ENCODE measurements at regions not wholly inside any gene's neighbourhood (a gene's known extent, or its start where the extent isn't known, plus 50 kb on each side); places are given as distances from the start of the nearest gene placed in this dataset.
"Not testable (repeated sequence)": the region's sequence is repeated elsewhere in the genome, so short reads cannot be mapped to it uniquely, and the experiment has no call there.

DNA sequence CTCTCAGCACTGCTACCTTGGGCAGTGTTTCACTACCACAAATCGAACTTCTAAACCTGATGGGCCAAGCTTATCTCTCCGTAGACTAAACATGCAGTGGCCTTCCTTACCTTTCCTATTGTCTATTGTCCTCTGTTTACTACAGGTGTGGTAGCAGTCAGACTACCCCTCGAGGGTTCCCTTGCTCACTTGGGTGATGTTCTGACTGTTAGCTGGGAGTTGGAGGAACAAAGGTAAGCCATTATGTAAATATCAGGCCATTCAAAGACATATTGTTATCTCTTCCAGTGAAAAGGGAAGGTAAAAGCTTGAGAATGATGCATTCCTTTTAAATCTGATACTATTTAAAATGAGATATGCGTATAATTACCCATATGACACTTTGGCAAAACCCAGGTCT is 828.3 kb upstream of the EEF2KMT start:
- H3K4me3 ChIP-seq (ENCODE audit: low read depth, low read length), result no peak overlapping the region
- ChIA-PET CTCF (no interaction called here), POLR2A (no interaction called here)
- TF ChIP-seq, protein P1, sequence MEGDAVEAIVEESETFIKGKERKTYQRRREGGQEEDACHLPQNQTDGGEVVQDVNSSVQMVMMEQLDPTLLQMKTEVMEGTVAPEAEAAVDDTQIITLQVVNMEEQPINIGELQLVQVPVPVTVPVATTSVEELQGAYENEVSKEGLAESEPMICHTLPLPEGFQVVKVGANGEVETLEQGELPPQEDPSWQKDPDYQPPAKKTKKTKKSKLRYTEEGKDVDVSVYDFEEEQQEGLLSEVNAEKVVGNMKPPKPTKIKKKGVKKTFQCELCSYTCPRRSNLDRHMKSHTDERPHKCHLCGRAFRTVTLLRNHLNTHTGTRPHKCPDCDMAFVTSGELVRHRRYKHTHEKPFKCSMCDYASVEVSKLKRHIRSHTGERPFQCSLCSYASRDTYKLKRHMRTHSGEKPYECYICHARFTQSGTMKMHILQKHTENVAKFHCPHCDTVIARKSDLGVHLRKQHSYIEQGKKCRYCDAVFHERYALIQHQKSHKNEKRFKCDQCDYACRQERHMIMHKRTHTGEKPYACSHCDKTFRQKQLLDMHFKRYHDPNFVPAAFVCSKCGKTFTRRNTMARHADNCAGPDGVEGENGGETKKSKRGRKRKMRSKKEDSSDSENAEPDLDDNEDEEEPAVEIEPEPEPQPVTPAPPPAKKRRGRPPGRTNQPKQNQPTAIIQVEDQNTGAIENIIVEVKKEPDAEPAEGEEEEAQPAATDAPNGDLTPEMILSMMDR (IDR thresholded peaks at IDR 0.05; ENCODE audit: insufficient read depth, low read length, missing control alignments), result no peak
- DNase-seq (ENCODE audit: low read depth, low spot score), result no peak

DNA sequence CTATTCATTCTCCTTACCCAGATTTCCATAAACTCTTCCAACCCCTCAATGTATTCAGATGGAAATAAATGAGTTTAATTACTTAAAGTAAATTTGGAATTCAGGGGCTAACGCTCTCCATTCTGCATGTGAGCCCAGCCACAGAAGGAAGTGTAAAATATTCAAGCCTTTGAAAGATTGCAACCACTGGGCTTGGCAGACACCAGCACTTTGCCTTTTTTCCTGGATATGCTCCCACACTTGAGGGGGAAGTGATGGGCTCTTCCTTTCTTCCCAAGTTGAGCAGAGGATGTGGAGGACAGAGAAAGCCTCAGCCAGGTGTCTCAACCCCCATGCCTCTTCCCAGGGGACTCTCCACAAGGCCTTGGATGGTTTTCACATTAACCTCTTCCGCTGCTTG is 825.1 kb upstream of the EEF2KMT start:
- no peak for DNase-seq (ENCODE audit: low read depth, low spot score)
- H3K4me3 ChIP-seq (ENCODE audit: low read depth, low read length), result no peak overlapping the region
- POLR2A ChIA-PET, result no interaction called here

DNA sequence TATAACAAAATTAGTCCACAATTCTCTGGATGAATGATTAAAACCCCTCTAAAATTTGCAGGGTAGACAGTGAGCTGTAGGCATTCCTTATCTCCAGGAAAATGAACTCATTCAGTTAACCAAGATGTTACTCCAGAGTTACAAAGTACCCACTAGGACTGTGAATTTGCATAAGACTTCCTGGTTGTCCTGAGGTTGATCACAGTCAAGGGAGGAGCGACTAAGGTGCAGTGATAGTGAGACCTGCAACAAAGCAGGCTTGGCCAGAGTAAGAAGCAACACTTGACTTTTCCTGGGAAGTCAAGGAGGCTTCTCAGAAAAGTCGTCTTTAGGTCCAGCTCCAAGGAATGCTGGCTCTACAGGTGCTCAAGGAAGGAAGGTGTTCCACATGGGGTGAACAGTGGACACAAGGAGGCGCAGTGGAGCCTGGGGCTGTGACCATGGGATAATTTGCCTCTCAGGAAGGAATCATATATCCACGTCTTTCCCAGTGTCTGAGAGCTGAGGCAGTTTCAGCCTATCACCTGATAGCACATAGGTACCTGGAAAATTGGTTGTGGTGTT is 821.1 kb upstream of the EEF2KMT start:
- H3K4me3 ChIP-seq (ENCODE audit: low read depth, low read length), result no peak overlapping the region
- ChIA-PET CTCF (no interaction called here), POLR2A (no interaction called here)
- DNase-seq (ENCODE audit: low read depth, low spot score), result no peak
- TF ChIP-seq, protein P1 (IDR thresholded peaks at IDR 0.05; ENCODE audit: insufficient read depth, low read length, missing control alignments), result no peak

More for the DNA sequence above, 825.1 kb upstream of the EEF2KMT start:
- TF ChIP-seq, protein P1 (IDR thresholded peaks at IDR 0.05; ENCODE audit: insufficient read depth, low read length, missing control alignments), result no peak
- CTCF ChIA-PET, result no interaction called here

DNA sequence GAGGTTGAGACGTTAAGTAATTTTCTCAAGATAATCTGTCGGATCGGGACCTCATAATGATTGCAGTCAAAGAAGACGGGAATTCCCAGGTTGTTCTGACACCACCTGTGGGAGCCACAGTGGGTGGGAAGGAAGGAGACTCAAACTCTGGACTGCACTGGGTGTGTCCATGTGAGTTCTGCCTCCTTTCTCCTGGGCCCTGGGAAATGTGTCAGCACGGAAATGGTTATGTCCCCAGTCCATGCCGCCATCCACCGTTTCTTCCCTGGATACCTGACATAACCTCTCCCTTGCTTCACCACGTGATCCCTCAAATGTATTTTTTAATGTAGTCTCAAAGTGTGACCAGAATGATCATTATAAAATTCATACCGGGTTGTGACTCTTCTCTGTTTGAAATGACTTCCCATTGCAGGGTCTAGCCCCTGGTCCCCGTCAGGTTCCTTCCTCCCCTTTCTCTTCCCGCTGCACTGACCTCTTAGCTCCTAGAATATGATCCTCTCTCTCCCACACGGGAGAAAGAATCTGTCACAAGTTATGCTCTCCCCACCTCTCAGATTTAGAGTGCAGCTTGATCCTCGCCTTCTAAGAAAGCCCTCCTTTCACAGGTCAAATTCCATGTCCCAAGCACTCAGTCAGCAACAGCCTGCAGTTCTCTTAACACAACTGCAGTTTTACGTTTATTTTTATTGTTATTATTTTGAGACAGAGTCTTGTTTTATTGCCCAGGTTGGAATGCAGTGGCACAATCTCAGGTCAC is 820.0 kb upstream of the EEF2KMT start:
- ChIA-PET POLR2A (no interaction called here), CTCF (no interaction called here)
- no peak for DNase-seq (ENCODE audit: low read depth, low spot score)
- no peak overlapping the region for H3K4me3 ChIP-seq (ENCODE audit: low read depth, low read length)
- TF ChIP-seq, protein P1 (IDR thresholded peaks at IDR 0.05; ENCODE audit: insufficient read depth, low read length, missing control alignments), result no peak

DNA sequence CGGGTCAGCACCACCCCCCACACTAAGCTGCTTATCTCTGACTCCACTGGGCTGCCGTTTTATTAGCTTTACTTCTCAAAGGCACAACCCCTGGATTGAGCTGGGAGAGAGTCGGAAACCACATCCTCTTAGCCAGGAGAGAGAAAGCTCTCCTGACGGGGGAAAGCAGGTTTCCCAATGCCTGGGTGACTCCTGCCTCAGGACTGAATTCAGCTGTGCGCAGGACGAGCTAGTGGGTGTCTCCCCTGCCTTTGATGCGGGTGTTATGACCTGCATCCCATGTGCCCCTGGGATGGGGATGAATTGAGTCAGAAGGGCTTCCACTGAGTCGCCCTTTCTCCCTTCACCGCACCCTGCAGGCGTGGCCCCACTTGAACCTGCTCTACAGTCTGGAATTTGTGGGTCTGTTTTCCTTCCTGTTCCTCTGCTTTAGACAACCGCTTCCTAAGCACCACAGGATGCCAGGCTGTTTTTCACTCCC is 819.2 kb upstream of the EEF2KMT start:
- DNase-seq (ENCODE audit: low read depth, low spot score), result no peak
- no peak overlapping the region for H3K4me3 ChIP-seq (ENCODE audit: low read depth, low read length)
- POLR2A ChIA-PET, result no interaction called here
- CTCF ChIA-PET, result no interaction called here
- TF ChIP-seq, protein P1 (IDR thresholded peaks at IDR 0.05; ENCODE audit: insufficient read depth, low read length, missing control alignments), result no peak

DNA sequence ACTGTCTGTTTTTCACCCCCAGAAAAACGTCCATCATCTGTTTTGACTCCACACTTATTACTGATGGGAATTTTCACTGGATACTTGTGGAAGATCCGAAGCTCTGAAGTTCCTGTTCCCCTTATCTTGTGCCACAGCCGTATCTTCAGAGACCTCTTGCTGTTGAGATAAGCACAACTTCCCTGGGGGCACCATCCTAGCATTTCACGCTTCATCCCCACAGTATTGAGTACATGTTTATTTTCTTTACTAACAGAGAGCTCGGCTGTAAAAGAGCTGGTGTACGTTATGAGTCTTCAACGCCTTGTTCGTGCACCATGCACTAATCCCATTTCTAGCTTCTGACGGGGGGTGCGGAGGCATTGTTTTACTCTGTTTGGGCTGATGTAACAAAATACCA is 813.6 kb upstream of the EEF2KMT start:
- TF ChIP-seq, protein P1 (IDR thresholded peaks at IDR 0.05; ENCODE audit: insufficient read depth, low read length, missing control alignments), result no peak
- POLR2A ChIA-PET, result no interaction called here
- no peak for DNase-seq (ENCODE audit: low read depth, low spot score)
- H3K4me3 ChIP-seq (ENCODE audit: low read depth, low read length), result no peak overlapping the region
- CTCF ChIA-PET, result no interaction called here

DNA sequence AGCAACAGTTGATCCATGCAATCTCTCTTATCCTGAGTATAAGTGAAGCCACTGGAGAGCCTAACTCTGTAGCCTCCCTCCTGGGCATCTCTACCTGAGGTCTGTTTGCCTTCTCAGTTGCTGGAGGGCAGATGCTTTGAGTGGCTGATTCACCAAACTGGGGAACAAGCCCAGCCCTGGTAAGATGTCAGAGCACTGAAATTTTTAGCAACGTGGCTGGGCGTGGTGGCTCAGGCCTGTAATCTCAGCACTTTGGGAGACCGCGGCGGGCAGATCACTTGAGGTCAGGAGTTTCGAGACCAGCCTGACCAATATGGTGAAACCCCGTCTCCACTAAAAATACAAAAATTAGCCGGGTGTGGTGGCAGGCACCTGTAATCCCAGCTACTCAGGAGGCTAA is 812.0 kb upstream of the EEF2KMT start:
- CTCF ChIA-PET; DNase-seq (ENCODE audit: low read depth, low spot score); POLR2A ChIA-PET; H3K4me3 ChIP-seq (ENCODE audit: low read depth, low read length): not testable (repeated sequence)

All from AG04449 (cell line).